Neural cell (in vitro differentiated cells): ENCODE measurements at regions not wholly inside any gene's neighbourhood (a gene's known extent, or its start where the extent isn't known, plus 50 kb on each side); places are given as distances from the start of the nearest gene placed in this dataset.
A peak's percentile ranks its signal among the peaks of the same experiment; 100 is the strongest.

ENCODE experiments used
- H2AFZ ChIP-seq: fragments of 200-600, 300-800 bp; sonication (generic), shearing (Covaris generic); 2 replicates; pipeline ENCODE4 v1.6.0; 2014; ENCODE audit warnings: low read depth, mild to moderate bottlenecking, antibody characterized with exemption, low read length, moderate library complexity
- H3F3A ChIP-seq: fragments of 200-600 bp; shearing (Covaris generic); 2 replicates; pipeline ENCODE4 v1.6.1; 2016; ENCODE audit warnings: mild to moderate bottlenecking, moderate library complexity, mixed read lengths, antibody characterized with exemption, low read length; ENCODE audit not compliant: insufficient read depth, poor library complexity, severe bottlenecking
- H3K27ac ChIP-seq: fragments of 200-600, 300-800 bp; sonication (generic), shearing (Covaris generic); 2 replicates; pipeline ENCODE4 v1.5.1; 2014; ENCODE audit warnings: mild to moderate bottlenecking, low read length, moderate library complexity
- H3K27me3 ChIP-seq: fragments of 300-800, 200-600 bp; sonication (generic), shearing (Covaris generic); 2 replicates; pipeline ENCODE4 v1.6.0; 2014; ENCODE audit warnings: mild to moderate bottlenecking, low read depth, low read length, moderate library complexity; ENCODE audit not compliant: insufficient read depth
- H3K36me3 ChIP-seq: fragments of 300-800, 200-600 bp; sonication (generic), shearing (Covaris generic); 2 replicates; pipeline ENCODE4 v1.5.1; 2014; ENCODE audit warnings: mild to moderate bottlenecking, antibody characterized with exemption, low read length, moderate library complexity; ENCODE audit not compliant: insufficient read depth
- H3K4me2 ChIP-seq: fragments of 300-800, 200-600 bp; sonication (generic), shearing (Covaris generic); 2 replicates; pipeline ENCODE4 v1.6.0; 2014; ENCODE audit warnings: mild to moderate bottlenecking, low read length
- H3K4me3 ChIP-seq: fragments of 300-800, 200-600 bp; sonication (generic), shearing (Covaris generic); 2 replicates; pipeline ENCODE4 v1.5.1; 2014; ENCODE audit warnings: mild to moderate bottlenecking, low read length, moderate library complexity
- H3K79me2 ChIP-seq: fragments of 200-600 bp; shearing (Covaris generic); replicated peaks from 2 replicates; pipeline ENCODE4 v1.6.0; 2014; ENCODE audit warnings: mild to moderate bottlenecking, low read length, moderate library complexity; ENCODE audit not compliant: insufficient read depth
- H3K9ac ChIP-seq: fragments of 300-800, 200-600 bp; sonication (generic), shearing (Covaris generic); 2 replicates; pipeline ENCODE4 v1.6.1; 2016; ENCODE audit warnings: mild to moderate bottlenecking, low read length, mixed read lengths
- H3K9me2 ChIP-seq: fragments of 200-600 bp; shearing (Covaris generic); 2 replicates; pipeline ENCODE4 v1.6.1; 2016; ENCODE audit warnings: mild to moderate bottlenecking, low read length, mixed read lengths; ENCODE audit not compliant: insufficient read depth
- H3K9me3 ChIP-seq: fragments of 200-600, 300-800 bp; sonication (generic), shearing (Covaris generic); 2 replicates; pipeline ENCODE4 v1.6.1; 2016; ENCODE audit warnings: mild to moderate bottlenecking, mixed run types, low read length, moderate library complexity, mixed read lengths
- H4K20me1 ChIP-seq: fragments of 200-600 bp; shearing (Covaris generic); 2 replicates; pipeline ENCODE4 v1.6.1; 2016; ENCODE audit warnings: mild to moderate bottlenecking, mixed run types; ENCODE audit not compliant: insufficient read depth
- CTCF ChIP-seq: fragments of 450-650 bp; IDR thresholded peaks from 2 replicates; pipeline ENCODE4 v1.5.1; 2014; ENCODE audit warnings: antibody characterized with exemption, mild to moderate bottlenecking, moderate library complexity; ENCODE audit not compliant: poor library complexity, severe bottlenecking
- EP300 ChIP-seq: fragments of 450-650 bp; conservative IDR thresholded peaks from 2 replicates; pipeline ENCODE4 v1.6.1; 2014; ENCODE audit warnings: antibody characterized with exemption, mild to moderate bottlenecking, moderate library complexity; ENCODE audit not compliant: poor library complexity, severe bottlenecking
- EZH2 ChIP-seq: fragments of 200-600, 300-800 bp; shearing (Covaris generic), sonication (generic); IDR thresholded peaks from 2 replicates; pipeline ENCODE4 v1.6.1; 2014; ENCODE audit warnings: antibody characterized with exemption, low read length, borderline replicate concordance, mild to moderate bottlenecking; ENCODE audit not compliant: insufficient read depth, poor library complexity, severe bottlenecking
- POLR2AphosphoS5 ChIP-seq: IDR thresholded peaks from 2 replicates; pipeline ENCODE4 v1.6.1; 2012
- RAD21 ChIP-seq: fragments of 450-650 bp; conservative IDR thresholded peaks from 2 replicates; pipeline ENCODE4 v1.6.1; 2014; ENCODE audit warnings: antibody characterized with exemption, mild to moderate bottlenecking, moderate library complexity
- TAF1 ChIP-seq: IDR thresholded peaks from 2 replicates; pipeline ENCODE4 v1.6.1; 2012; ENCODE audit warnings: low read depth
- TF ChIP-seq, protein P1 (sequence below): IDR thresholded peaks from 2 replicates; pipeline ENCODE4 v1.6.1; 2012; ENCODE audit warnings: borderline replicate concordance

GRCh38 chr2:65656160-65656718 lies 223.8 kb upstream of the SPRED2 start:
- no peak overlapping the region for H3K4me2 ChIP-seq
- H3F3A ChIP-seq, result no peaks in the 10 kb centered on the region
- H3K9me2 ChIP-seq, result no peaks in the 10 kb centered on the region
- no peaks in the 10 kb centered on the region for H3K9me3 ChIP-seq
- H2AFZ ChIP-seq, result no peak overlapping the region
- peak overlapping the region; percentile 36 for H3K4me3 ChIP-seq
- H3K9ac ChIP-seq, result no peak overlapping the region
- TF ChIP-seq RAD21, result no peak
- TF ChIP-seq, protein P1, sequence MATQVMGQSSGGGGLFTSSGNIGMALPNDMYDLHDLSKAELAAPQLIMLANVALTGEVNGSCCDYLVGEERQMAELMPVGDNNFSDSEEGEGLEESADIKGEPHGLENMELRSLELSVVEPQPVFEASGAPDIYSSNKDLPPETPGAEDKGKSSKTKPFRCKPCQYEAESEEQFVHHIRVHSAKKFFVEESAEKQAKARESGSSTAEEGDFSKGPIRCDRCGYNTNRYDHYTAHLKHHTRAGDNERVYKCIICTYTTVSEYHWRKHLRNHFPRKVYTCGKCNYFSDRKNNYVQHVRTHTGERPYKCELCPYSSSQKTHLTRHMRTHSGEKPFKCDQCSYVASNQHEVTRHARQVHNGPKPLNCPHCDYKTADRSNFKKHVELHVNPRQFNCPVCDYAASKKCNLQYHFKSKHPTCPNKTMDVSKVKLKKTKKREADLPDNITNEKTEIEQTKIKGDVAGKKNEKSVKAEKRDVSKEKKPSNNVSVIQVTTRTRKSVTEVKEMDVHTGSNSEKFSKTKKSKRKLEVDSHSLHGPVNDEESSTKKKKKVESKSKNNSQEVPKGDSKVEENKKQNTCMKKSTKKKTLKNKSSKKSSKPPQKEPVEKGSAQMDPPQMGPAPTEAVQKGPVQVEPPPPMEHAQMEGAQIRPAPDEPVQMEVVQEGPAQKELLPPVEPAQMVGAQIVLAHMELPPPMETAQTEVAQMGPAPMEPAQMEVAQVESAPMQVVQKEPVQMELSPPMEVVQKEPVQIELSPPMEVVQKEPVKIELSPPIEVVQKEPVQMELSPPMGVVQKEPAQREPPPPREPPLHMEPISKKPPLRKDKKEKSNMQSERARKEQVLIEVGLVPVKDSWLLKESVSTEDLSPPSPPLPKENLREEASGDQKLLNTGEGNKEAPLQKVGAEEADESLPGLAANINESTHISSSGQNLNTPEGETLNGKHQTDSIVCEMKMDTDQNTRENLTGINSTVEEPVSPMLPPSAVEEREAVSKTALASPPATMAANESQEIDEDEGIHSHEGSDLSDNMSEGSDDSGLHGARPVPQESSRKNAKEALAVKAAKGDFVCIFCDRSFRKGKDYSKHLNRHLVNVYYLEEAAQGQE, result peak; percentile 86
- TF ChIP-seq EP300, result peak; percentile 77
- peak; percentile 40 for TF ChIP-seq POLR2AphosphoS5
- peak overlapping the region; percentile 29 for H3K27ac ChIP-seq
- H3K79me2 ChIP-seq, result no peaks in the 10 kb centered on the region
- H4K20me1 ChIP-seq, result no peaks in the 10 kb centered on the region
- H3K27me3 ChIP-seq, result no peaks in the 10 kb centered on the region
- H3K36me3 ChIP-seq, result no peaks in the 10 kb centered on the region

DNA sequence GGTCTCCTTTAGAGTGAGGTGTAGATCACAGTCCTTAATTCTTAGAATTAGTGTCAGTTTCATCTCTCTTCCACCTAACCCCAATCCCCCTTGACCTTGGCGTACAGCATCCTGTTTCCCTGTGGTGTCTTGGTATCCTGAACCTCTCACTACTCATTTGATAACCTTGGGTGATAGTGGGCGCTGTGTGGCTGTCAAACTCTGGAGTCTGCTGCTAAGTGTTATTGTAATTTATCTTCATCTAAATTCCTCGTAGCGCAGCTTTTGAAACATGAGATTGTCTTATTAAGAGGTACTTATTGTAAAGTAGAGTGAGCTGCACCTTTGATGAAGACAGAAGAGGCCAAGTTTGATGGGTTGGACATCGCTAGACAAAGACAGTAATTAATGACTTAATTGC lies 222.6 kb upstream of the SPRED2 start:
- no peaks in the 10 kb centered on the region for H3K79me2 ChIP-seq
- H4K20me1 ChIP-seq, result no peaks in the 10 kb centered on the region
- H3K9ac ChIP-seq, result no peak overlapping the region
- H3K9me2 ChIP-seq, result no peaks in the 10 kb centered on the region
- H3K4me2 ChIP-seq, result no peak overlapping the region
- no peak overlapping the region for H3K4me3 ChIP-seq
- no peaks in the 10 kb centered on the region for H3K27me3 ChIP-seq
- no peak overlapping the region for H3K27ac ChIP-seq
- no peaks in the 10 kb centered on the region for H3K36me3 ChIP-seq
- no peak overlapping the region for H2AFZ ChIP-seq
- no peaks in the 10 kb centered on the region for H3F3A ChIP-seq
- TF ChIP-seq POLR2AphosphoS5 (no peak), TAF1 (no peak), EZH2 (no peak), EP300 (no peak), CTCF (no peak)
- TF ChIP-seq, protein P1, result no peak
- no peaks in the 10 kb centered on the region for H3K9me3 ChIP-seq
